Trophoblast cell (in vitro differentiated cells and primary cell): ENCODE measurements at regions not wholly inside any gene's neighbourhood (a gene's known extent, or its start where the extent isn't known, plus 50 kb on each side); places are given as distances from the start of the nearest gene placed in this dataset.

Source experiments
- DNase-seq, 2 donors: peaks; one replicate each; pipeline ENCODE4 v3.0.0-alpha.2; 2016
- H2AFZ ChIP-seq: 2 replicates; pipeline ENCODE4 v1.6.1; 2013; ENCODE audit warnings: low read length, moderate library complexity, mild to moderate bottlenecking; ENCODE audit not compliant: insufficient read depth, poor library complexity
- H2AK5ac ChIP-seq: 2 replicates; pipeline ENCODE4 v1.6.1; 2013; ENCODE audit warnings: mild to moderate bottlenecking, low read length
- H2BK120ac ChIP-seq: 2 replicates; pipeline ENCODE4 v1.6.1; 2013; ENCODE audit warnings: low read length, mild to moderate bottlenecking, moderate library complexity; ENCODE audit not compliant: insufficient read depth, poor library complexity
- H2BK12ac ChIP-seq: 2 replicates; pipeline ENCODE4 v1.6.1; 2013; ENCODE audit warnings: mild to moderate bottlenecking, low read length, moderate library complexity
- H2BK5ac ChIP-seq: 2 replicates; pipeline ENCODE4 v1.6.1; 2013; ENCODE audit warnings: low read length, low read depth, moderate library complexity, mild to moderate bottlenecking; ENCODE audit not compliant: poor library complexity
- H3K14ac ChIP-seq: 2 replicates; pipeline ENCODE4 v1.6.1; 2013; ENCODE audit warnings: mild to moderate bottlenecking, low read length
- H3K18ac ChIP-seq: 2 replicates; pipeline ENCODE4 v1.6.1; 2013; ENCODE audit warnings: mild to moderate bottlenecking, low read length
- H3K23ac ChIP-seq: 2 replicates; pipeline ENCODE4 v1.6.1; 2013; ENCODE audit warnings: low read length
- H3K27ac ChIP-seq: 2 replicates; pipeline ENCODE4 v1.5.1; 2013; ENCODE audit warnings: low read depth, mild to moderate bottlenecking, inconsistent platforms, low read length, moderate library complexity
- H3K27me3 ChIP-seq: 2 replicates; pipeline ENCODE4 v1.6.1; 2013; ENCODE audit warnings: inconsistent platforms, mild to moderate bottlenecking, low read length, moderate library complexity; ENCODE audit not compliant: insufficient read depth
- H3K36me3 ChIP-seq, 2 experiments: 1 replicate in 1 of 2; 2 replicates in 1 of 2; pipeline ENCODE4 v1.6.1; 2013; ENCODE audit warnings: low read length in 2 of 2, mild to moderate bottlenecking in 2 of 2, moderate library complexity in 1 of 2; ENCODE audit not compliant: insufficient read depth in 2 of 2, control insufficient read depth in 1 of 2
- H3K4ac ChIP-seq: 2 replicates; pipeline ENCODE4 v1.6.1; 2013; ENCODE audit warnings: low read depth, mild to moderate bottlenecking, low read length, moderate library complexity
- H3K4me1 ChIP-seq, 2 experiments: 1 replicate in 1 of 2; 2 replicates in 1 of 2; pipeline ENCODE4 v1.6.1; 2013; ENCODE audit warnings: low read length in 2 of 2, mild to moderate bottlenecking in 2 of 2, moderate library complexity in 1 of 2; ENCODE audit not compliant: insufficient read depth in 2 of 2, control insufficient read depth in 1 of 2
- H3K4me2 ChIP-seq: 2 replicates; pipeline ENCODE4 v1.6.1; 2013; ENCODE audit warnings: inconsistent platforms, mild to moderate bottlenecking, low read length, moderate library complexity
- H3K4me3 ChIP-seq: 2 replicates; pipeline ENCODE4 v1.5.1; 2013; ENCODE audit warnings: mild to moderate bottlenecking, low read depth, low read length, inconsistent platforms
- H3K79me1 ChIP-seq: one replicate; pipeline ENCODE4 v1.6.1; 2013; ENCODE audit warnings: low read length
- H3K79me2 ChIP-seq: 2 replicates; pipeline ENCODE4 v1.6.1; 2013; ENCODE audit warnings: low read length, mild to moderate bottlenecking; ENCODE audit not compliant: control insufficient read depth, insufficient read depth, poor library complexity
- H3K9ac ChIP-seq: 2 replicates; pipeline ENCODE4 v1.6.1; 2013; ENCODE audit warnings: mild to moderate bottlenecking, low read length
- H3K9me3 ChIP-seq: 2 replicates; pipeline ENCODE4 v1.6.1; 2013; ENCODE audit warnings: low read depth, mild to moderate bottlenecking, control low read depth, inconsistent platforms, low read length; ENCODE audit not compliant: insufficient read depth
- H4K12ac ChIP-seq: 2 replicates; pipeline ENCODE4 v1.6.1; 2013; ENCODE audit warnings: low read depth, mild to moderate bottlenecking, low read length, moderate library complexity
- H4K8ac ChIP-seq: 2 replicates; pipeline ENCODE4 v1.6.1; 2013; ENCODE audit warnings: low read depth, mild to moderate bottlenecking, low read length, moderate library complexity
- H4K91ac ChIP-seq: one replicate; pipeline ENCODE4 v1.6.1; 2013; ENCODE audit warnings: low read depth, mild to moderate bottlenecking, low read length, moderate library complexity
- WGBS: extraction: QIAGEN DNeasy Blood & Tissue Kit; methylation state at CpG from one replicate; pipeline ENCODE4 v1.1.7; 2013; ENCODE audit warnings: missing lambda C conversion rate; ENCODE audit not compliant: insufficient read length, insufficient coverage; ENCODE audit errors: extremely low coverage; 5-methylcytosine and 5-hydroxymethylcytosine counted together

GRCh38 chr5:89199306-89199705 lies 316.3 kb upstream of the MEF2C start:
- H3K9me3 ChIP-seq = peaks cover 4% of the 10 kb centered on the region
- no peak overlapping the region for H3K27ac ChIP-seq
- H3K14ac ChIP-seq = no peak overlapping the region
- H2AK5ac ChIP-seq = no peak overlapping the region
- no peak overlapping the region for H4K8ac ChIP-seq
- no peaks in the 10 kb centered on the region for H3K4me1 ChIP-seq
- no peak overlapping the region for H2BK120ac ChIP-seq
- no peak overlapping the region for H3K4ac ChIP-seq
- no peak overlapping the region for H3K9ac ChIP-seq
- no peak overlapping the region for H2AFZ ChIP-seq
- H2BK12ac ChIP-seq = no peak overlapping the region
- H3K27me3 ChIP-seq = no peaks in the 10 kb centered on the region
- no peak overlapping the region for H4K12ac ChIP-seq
- no peak overlapping the region for H3K4me3 ChIP-seq
- H3K79me1 ChIP-seq = no peaks in the 10 kb centered on the region
- no CpG with 5 or more reads among the region's 2 CpGs for WGBS
- no peaks in the 10 kb centered on the region for H3K36me3 ChIP-seq
- no peak overlapping the region for H3K18ac ChIP-seq
- H3K23ac ChIP-seq = no peak overlapping the region
- H4K91ac ChIP-seq = no peak overlapping the region
- no peak overlapping the region for H2BK5ac ChIP-seq
- DNase-seq = no peak
- H3K4me2 ChIP-seq = no peak overlapping the region
- H3K79me2 ChIP-seq = no peaks in the 10 kb centered on the region

- Histone ChIP-seq H2BK12ac (no peak overlapping the region), H3K9me3 (no peaks in the 10 kb centered on the region), H3K23ac (no peak overlapping the region), H4K91ac (no peak overlapping the region), H3K27ac (no peak overlapping the region), H3K18ac (no peak overlapping the region), H3K14ac (no peak overlapping the region), H3K9ac (no peak overlapping the region), H3K27me3 (no peaks in the 10 kb centered on the region), H4K8ac (no peak overlapping the region), H2BK5ac (no peak overlapping the region), H2BK120ac (no peak overlapping the region), H3K4me2 (no peak overlapping the region), H2AK5ac (no peak overlapping the region), H3K79me1 (no peaks in the 10 kb centered on the region), H4K12ac (no peak overlapping the region), H3K79me2 (no peaks in the 10 kb centered on the region), H3K36me3 (no peaks in the 10 kb centered on the region), H2AFZ (no peak overlapping the region), H3K4me1 (no peaks in the 10 kb centered on the region), H3K4ac (no peak overlapping the region), H3K4me3 (no peak overlapping the region)
- no CpG with 5 or more reads among the region's 2 CpGs for WGBS
- DNase-seq = no peak
Measured at GRCh38 chr5:89191374-89191773, 308.4 kb upstream of the MEF2C start.

- H3K36me3 ChIP-seq = no peaks in the 10 kb centered on the region
- H2BK12ac ChIP-seq = no peak overlapping the region
- no peak overlapping the region for H4K8ac ChIP-seq
- no peak overlapping the region for H4K91ac ChIP-seq
- no peak overlapping the region for H4K12ac ChIP-seq
- no peak overlapping the region for H3K9ac ChIP-seq
- no peak overlapping the region for H3K23ac ChIP-seq
- no peak overlapping the region for H3K27ac ChIP-seq
- H3K14ac ChIP-seq = no peak overlapping the region
- no peak overlapping the region for H3K18ac ChIP-seq
- no peaks in the 10 kb centered on the region for H3K4me1 ChIP-seq
- H2AK5ac ChIP-seq = no peak overlapping the region
- H2BK5ac ChIP-seq = no peak overlapping the region
- H2AFZ ChIP-seq = no peak overlapping the region
- H3K27me3 ChIP-seq = no peaks in the 10 kb centered on the region
- no peaks in the 10 kb centered on the region for H3K79me1 ChIP-seq
- H3K79me2 ChIP-seq = no peaks in the 10 kb centered on the region
- no CpG with 5 or more reads among the region's 3 CpGs for WGBS
- H3K9me3 ChIP-seq = no peaks in the 10 kb centered on the region
- H3K4ac ChIP-seq = no peak overlapping the region
- H3K4me3 ChIP-seq = no peak overlapping the region
- H3K4me2 ChIP-seq = no peak overlapping the region
- no peak overlapping the region for H2BK120ac ChIP-seq
- no peak for DNase-seq
Measured at GRCh38 chr5:89190515-89191265, 307.7 kb upstream of the MEF2C start.

GRCh38 chr5:89187883-89188465 lies 305.0 kb upstream of the MEF2C start:
- DNase-seq = no peak
- Histone ChIP-seq H3K18ac (no peak overlapping the region), H3K23ac (no peak overlapping the region), H3K14ac (no peak overlapping the region), H2AFZ (no peak overlapping the region), H2BK5ac (no peak overlapping the region), H4K8ac (no peak overlapping the region), H3K36me3 (no peaks in the 10 kb centered on the region), H3K4me2 (no peak overlapping the region), H2AK5ac (no peak overlapping the region), H3K79me2 (no peaks in the 10 kb centered on the region), H4K12ac (no peak overlapping the region), H3K4me1 (no peaks in the 10 kb centered on the region), H2BK12ac (no peak overlapping the region), H2BK120ac (no peak overlapping the region), H3K4ac (no peak overlapping the region), H3K9me3 (no peaks in the 10 kb centered on the region), H3K27me3 (no peaks in the 10 kb centered on the region), H3K4me3 (no peak overlapping the region), H3K27ac (no peak overlapping the region), H3K79me1 (no peaks in the 10 kb centered on the region), H4K91ac (no peak overlapping the region), H3K9ac (no peak overlapping the region)
- WGBS = no CpG with 5 or more reads among the region's 1 CpG
